ENCODE measurements at regions not wholly inside any gene's neighbourhood (a gene's known extent, or its start where the extent isn't known, plus 50 kb on each side); places are given as distances from the start of the nearest gene placed in this dataset.

DNA sequence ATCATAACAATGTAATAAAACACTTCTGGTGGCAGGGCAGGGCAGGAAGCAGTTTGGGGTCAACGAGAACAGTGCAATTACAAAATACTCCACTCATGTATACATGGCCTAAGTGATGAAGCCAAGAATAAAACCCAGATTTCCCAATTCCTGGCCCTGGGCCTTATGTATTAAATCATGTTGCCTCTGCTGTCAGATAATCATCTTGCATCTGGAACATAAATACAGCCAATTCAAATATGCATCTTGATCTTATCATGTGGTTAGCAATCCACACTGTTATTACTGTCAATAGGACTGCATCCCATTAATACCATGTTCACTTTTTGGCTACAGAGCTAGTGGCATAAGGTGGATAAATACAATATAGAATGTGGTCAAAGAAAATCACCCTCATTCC, 186.5 kb upstream of the SLC25A13 start:
- TF ChIP-seq FOS (IDR thresholded peaks at IDR 0.05; ENCODE audit: borderline replicate concordance, extremely low read depth, insufficient read length) (no peak), PAX8 (IDR thresholded peaks at IDR 0.05) (no peak), SMAD1 (IDR thresholded peaks at IDR 0.05; ENCODE audit: low read depth, partially characterized antibody) (no peak), CTCF (IDR thresholded peaks at IDR 0.05 in 2 of 3, conservative IDR thresholded peaks at IDR 0.05 in 1 of 3; ENCODE audit: control insufficient read depth in 2 of 3, extremely low read depth in 1 of 3, insufficient read depth in 1 of 3, low read depth in 3 of 3, low read length in 3 of 3) (no peak), EZH2 (IDR thresholded peaks at IDR 0.05; ENCODE audit: borderline replicate concordance, control insufficient read depth, low read depth, low read length) (no peak), NR2F1 (conservative IDR thresholded peaks at IDR 0.05) (no peak), EP300 (IDR thresholded peaks at IDR 0.05; ENCODE audit: borderline replicate concordance in 1 of 2, control insufficient read depth in 1 of 2, low read depth in 2 of 2, low read length in 2 of 2) (no peak), ESRRA (IDR thresholded peaks at IDR 0.05; ENCODE audit: low read length) (no peak), POLR2AphosphoS5 (IDR thresholded peaks at IDR 0.05; ENCODE audit: low read length) (no peak)
- TF ChIP-seq, protein P1, sequence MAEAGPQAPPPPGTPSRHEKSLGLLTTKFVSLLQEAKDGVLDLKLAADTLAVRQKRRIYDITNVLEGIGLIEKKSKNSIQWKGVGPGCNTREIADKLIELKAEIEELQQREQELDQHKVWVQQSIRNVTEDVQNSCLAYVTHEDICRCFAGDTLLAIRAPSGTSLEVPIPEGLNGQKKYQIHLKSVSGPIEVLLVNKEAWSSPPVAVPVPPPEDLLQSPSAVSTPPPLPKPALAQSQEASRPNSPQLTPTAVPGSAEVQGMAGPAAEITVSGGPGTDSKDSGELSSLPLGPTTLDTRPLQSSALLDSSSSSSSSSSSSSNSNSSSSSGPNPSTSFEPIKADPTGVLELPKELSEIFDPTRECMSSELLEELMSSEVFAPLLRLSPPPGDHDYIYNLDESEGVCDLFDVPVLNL (IDR thresholded peaks at IDR 0.05; ENCODE audit: low read depth, low read length): no peak
- TF ChIP-seq, protein P2, sequence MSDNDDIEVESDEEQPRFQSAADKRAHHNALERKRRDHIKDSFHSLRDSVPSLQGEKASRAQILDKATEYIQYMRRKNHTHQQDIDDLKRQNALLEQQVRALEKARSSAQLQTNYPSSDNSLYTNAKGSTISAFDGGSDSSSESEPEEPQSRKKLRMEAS (IDR thresholded peaks at IDR 0.05; ENCODE audit: low read depth, low read length): no peak

Data from GM12878 (cell line).